ENCODE measurements at regions not wholly inside any gene's neighbourhood (a gene's known extent, or its start where the extent isn't known, plus 50 kb on each side); places are given as distances from the start of the nearest gene placed in this dataset.

DNA sequence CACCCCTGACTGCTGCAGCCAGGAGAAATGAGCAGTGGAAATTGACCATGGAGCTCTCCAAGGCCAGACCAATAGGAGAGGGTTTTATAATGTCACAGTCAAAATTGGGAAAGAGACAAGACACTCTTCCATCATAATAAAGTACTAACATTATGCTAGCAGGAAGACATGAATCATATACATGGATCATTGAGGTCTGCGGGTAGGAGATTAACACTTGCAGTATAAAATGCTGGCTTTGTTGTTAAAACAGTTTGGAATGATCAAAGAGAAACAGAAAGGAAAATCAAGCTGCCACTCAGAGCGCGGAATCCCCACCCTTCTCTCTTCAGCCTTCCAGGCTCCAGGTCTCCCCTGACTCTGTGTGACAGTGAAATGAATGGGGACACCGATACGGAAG, 53.4 kb upstream of the CALN1 start:
- no peak overlapping the region for H3K4me3 Mint-ChIP-seq
- H3K9me3 Mint-ChIP-seq = no peaks in the 10 kb centered on the region
- TF ChIP-seq, protein P1, sequence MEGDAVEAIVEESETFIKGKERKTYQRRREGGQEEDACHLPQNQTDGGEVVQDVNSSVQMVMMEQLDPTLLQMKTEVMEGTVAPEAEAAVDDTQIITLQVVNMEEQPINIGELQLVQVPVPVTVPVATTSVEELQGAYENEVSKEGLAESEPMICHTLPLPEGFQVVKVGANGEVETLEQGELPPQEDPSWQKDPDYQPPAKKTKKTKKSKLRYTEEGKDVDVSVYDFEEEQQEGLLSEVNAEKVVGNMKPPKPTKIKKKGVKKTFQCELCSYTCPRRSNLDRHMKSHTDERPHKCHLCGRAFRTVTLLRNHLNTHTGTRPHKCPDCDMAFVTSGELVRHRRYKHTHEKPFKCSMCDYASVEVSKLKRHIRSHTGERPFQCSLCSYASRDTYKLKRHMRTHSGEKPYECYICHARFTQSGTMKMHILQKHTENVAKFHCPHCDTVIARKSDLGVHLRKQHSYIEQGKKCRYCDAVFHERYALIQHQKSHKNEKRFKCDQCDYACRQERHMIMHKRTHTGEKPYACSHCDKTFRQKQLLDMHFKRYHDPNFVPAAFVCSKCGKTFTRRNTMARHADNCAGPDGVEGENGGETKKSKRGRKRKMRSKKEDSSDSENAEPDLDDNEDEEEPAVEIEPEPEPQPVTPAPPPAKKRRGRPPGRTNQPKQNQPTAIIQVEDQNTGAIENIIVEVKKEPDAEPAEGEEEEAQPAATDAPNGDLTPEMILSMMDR (IDR thresholded peaks at IDR 0.05; ENCODE audit: unreplicated experiment in 3 of 3) = no peak
- no peaks in the 10 kb centered on the region for H3K36me3 Mint-ChIP-seq (ENCODE audit: low read depth)
- no peak overlapping the region for H3K27ac Mint-ChIP-seq
- H3K4me1 Mint-ChIP-seq = no peaks in the 10 kb centered on the region
- peaks cover 22% of the 10 kb centered on the region for H3K27me3 Mint-ChIP-seq (ENCODE audit: low read depth)

GRCh38 chr7:72462311-72462710, 50.2 kb upstream of the CALN1 start:
- Mint-ChIP-seq H3K27ac (no peak overlapping the region), H3K9me3 (no peaks in the 10 kb centered on the region), H3K4me1 (no peaks in the 10 kb centered on the region), H3K4me3 (no peak overlapping the region), H3K27me3 (ENCODE audit: low read depth) (peaks cover 24% of the 10 kb centered on the region), H3K36me3 (ENCODE audit: low read depth) (no peaks in the 10 kb centered on the region)
- TF ChIP-seq, protein P1 (IDR thresholded peaks at IDR 0.05; ENCODE audit: unreplicated experiment in 3 of 3) = no peak
